ENCODE measurements at regions not wholly inside any gene's neighbourhood (a gene's known extent, or its start where the extent isn't known, plus 50 kb on each side); places are given as distances from the start of the nearest gene placed in this dataset.

- no peak overlapping the region for H3K4me3 ChIP-seq (ENCODE audit: low read depth, low read length)
- no peak for TF ChIP-seq CTCF (IDR thresholded peaks at IDR 0.05; ENCODE audit: insufficient read depth, low read length)
- no peak for DNase-seq (ENCODE audit: low read depth)
Observed at GRCh38 chr9:79001012-79001411, 570.8 kb upstream of the TLE4 start.

GRCh38 chr9:79003514-79003913, 568.3 kb upstream of the TLE4 start:
- TF ChIP-seq CTCF (IDR thresholded peaks at IDR 0.05; ENCODE audit: insufficient read depth, low read length), result no peak
- no peak for DNase-seq (ENCODE audit: low read depth)
- H3K4me3 ChIP-seq (ENCODE audit: low read depth, low read length), result no peak overlapping the region

GRCh38 chr9:79004032-79004431, 567.7 kb upstream of the TLE4 start:
- DNase-seq (ENCODE audit: low read depth), result no peak
- TF ChIP-seq CTCF (IDR thresholded peaks at IDR 0.05; ENCODE audit: insufficient read depth, low read length), result no peak
- no peak overlapping the region for H3K4me3 ChIP-seq (ENCODE audit: low read depth, low read length)

GRCh38 chr9:79006546-79006945, 565.2 kb upstream of the TLE4 start:
- TF ChIP-seq CTCF (IDR thresholded peaks at IDR 0.05; ENCODE audit: insufficient read depth, low read length), result no peak
- DNase-seq (ENCODE audit: low read depth), result no peak
- H3K4me3 ChIP-seq (ENCODE audit: low read depth, low read length), result no peak overlapping the region

- TF ChIP-seq CTCF (IDR thresholded peaks at IDR 0.05; ENCODE audit: insufficient read depth, low read length), result no peak
- H3K4me3 ChIP-seq (ENCODE audit: low read depth, low read length), result no peak overlapping the region
- no peak for DNase-seq (ENCODE audit: low read depth)
Observed at GRCh38 chr9:79007701-79008483, 563.9 kb upstream of the TLE4 start.

GRCh38 chr9:79008916-79009315, 562.8 kb upstream of the TLE4 start:
- no peak for DNase-seq (ENCODE audit: low read depth)
- H3K4me3 ChIP-seq (ENCODE audit: low read depth, low read length), result no peak overlapping the region
- TF ChIP-seq CTCF (IDR thresholded peaks at IDR 0.05; ENCODE audit: insufficient read depth, low read length), result no peak

GRCh38 chr9:79011461-79011860, 560.3 kb upstream of the TLE4 start:
- no peak for TF ChIP-seq CTCF (IDR thresholded peaks at IDR 0.05; ENCODE audit: insufficient read depth, low read length)
- H3K4me3 ChIP-seq (ENCODE audit: low read depth, low read length), result no peak overlapping the region

More at GRCh38 chr9:79011461-79011860, 560.3 kb upstream of the TLE4 start:
- DNase-seq (ENCODE audit: low read depth), result no peak

Data from fibroblast of the aortic adventitia (primary cell).